K562 (cell line): ENCODE measurements at regions not wholly inside any gene's neighbourhood (a gene's known extent, or its start where the extent isn't known, plus 50 kb on each side); places are given as distances from the start of the nearest gene placed in this dataset.

Experiments used
- ATAC-seq: fragments of 200-7000 bp; cut with Tn5 transposase; 3 replicates; pipeline ENCODE4 v1.9.1; 2020; ENCODE audit warnings: moderate library complexity
- BruUV-seq: library from RNA; stranded (reverse); fragments of 400-500 nt; replicated peaks from 2 replicates; lab custom pipeline; 2021; lab: Mats Ljungman, UMichigan
- CTCF ChIA-PET: fragments of 300-600 bp; formaldehyde crosslinking; extraction: SDS; loops from one replicate; lab custom pipeline; 2021; ENCODE audit warnings: low intra/inter-chr PET ratio; lab: Yijun Ruan, JAX
- POLR2A ChIA-PET: fragments of 300-600, 350-650 bp; sonication (Branson Sonifier 250); formaldehyde crosslinking; extraction: SDS; loops from one replicate; lab custom pipeline; 2021; ENCODE audit warnings: antibody characterized with exemption, inconsistent platforms; lab: Yijun Ruan, JAX
- DNase-seq, 4 experiments: peaks; one replicate each; pipeline versions ENCODE4 v3.0.0 to v3.0.0-alpha.2; 2011 to 2018; ENCODE audit warnings: low spot score in 3 of 4, mixed read lengths in 3 of 4; ENCODE audit errors: extremely low read depth in 1 of 4
- FAIRE-seq: peaks from 2 replicates; lab custom pipeline; 2011; peaks lifted over from hg19 to GRCh38; lab: Jason Lieb, UNC
- H2AFZ ChIP-seq: 2 replicates; pipeline ENCODE4 v1.6.0; 2011; ENCODE audit warnings: low read depth, low read length, control low read depth, inconsistent platforms
- H3K27ac ChIP-seq: fragments of 200-600 bp; 3 replicates; pipeline ENCODE4 v1.8.0; 2011; ENCODE audit warnings: low read depth, mild to moderate bottlenecking, control low read depth, inconsistent platforms, low read length, moderate library complexity, mixed read lengths; ENCODE audit errors: extremely low read depth
- H3K27me3 ChIP-seq, 2 experiments: fragments of 300-600 bp in 1 of 2; 2 replicates in 1 of 2; 3 replicates in 1 of 2; pipeline versions ENCODE4 v1.6.0 to v1.8.0; 2011; ENCODE audit warnings: inconsistent platforms in 2 of 2, low read length in 2 of 2, mild to moderate bottlenecking in 1 of 2, mixed read lengths in 1 of 2, moderate library complexity in 1 of 2; ENCODE audit not compliant: control insufficient read depth in 2 of 2, insufficient read depth in 2 of 2
- H3K36me3 ChIP-seq: fragments of 300-600 bp; 3 replicates; pipeline ENCODE4 v1.8.0; 2011; ENCODE audit warnings: mild to moderate bottlenecking, low read length, inconsistent platforms; ENCODE audit not compliant: control insufficient read depth, insufficient read depth
- H3K4me1 ChIP-seq, 2 experiments: fragments of 200-600 bp in 1 of 2; replicated peaks in 1 of 2; 2 replicates in 1 of 2; 3 replicates in 1 of 2; pipeline versions ENCODE4 v1.5.1 to v1.8.0; 2011; ENCODE audit warnings: inconsistent platforms in 2 of 2, low read length in 2 of 2, mild to moderate bottlenecking in 1 of 2, mixed read lengths in 1 of 2, moderate library complexity in 1 of 2; ENCODE audit not compliant: control insufficient read depth in 2 of 2, insufficient read depth in 2 of 2
- H3K4me2 ChIP-seq: 2 replicates; pipeline ENCODE4 v1.6.1; 2011; ENCODE audit warnings: low read length, control low read depth, inconsistent platforms, mixed read lengths; ENCODE audit not compliant: insufficient read depth
- H3K4me3 ChIP-seq: fragments of 200-600 bp; sonication (generic), shearing (Covaris generic); 2 replicates; pipeline ENCODE4 v1.5.1; 2016; ENCODE audit warnings: control low read depth, inconsistent platforms
- H3K79me2 ChIP-seq: fragments of 200-600 bp; 3 replicates; pipeline ENCODE4 v1.8.0; 2011; ENCODE audit warnings: low read length, inconsistent platforms; ENCODE audit not compliant: control insufficient read depth, insufficient read depth
- H3K9ac ChIP-seq, 2 experiments: 2 replicates each; pipeline versions ENCODE4 v1.6.0 to v1.6.1; 2011; ENCODE audit warnings: low read depth in 2 of 2, low read length in 2 of 2, control low read depth in 1 of 2, inconsistent platforms in 1 of 2, mild to moderate bottlenecking in 1 of 2, mixed read lengths in 1 of 2; ENCODE audit not compliant: insufficient read depth in 1 of 2
- H3K9me1 ChIP-seq: one replicate; pipeline ENCODE4 v1.6.0; 2011; ENCODE audit warnings: inconsistent platforms, mild to moderate bottlenecking, low read length, moderate library complexity; ENCODE audit not compliant: control insufficient read depth, insufficient read depth
- H3K9me3 ChIP-seq: replicated peaks from 2 replicates; pipeline ENCODE4 v1.5.1; 2011; ENCODE audit warnings: low read depth, low read length, inconsistent platforms; ENCODE audit not compliant: control insufficient read depth, insufficient read depth
- H4K20me1 ChIP-seq: replicated peaks from 2 replicates; pipeline ENCODE4 v1.6.1; 2011; ENCODE audit warnings: low read length, inconsistent platforms, mixed read lengths; ENCODE audit not compliant: control insufficient read depth, insufficient read depth
- BHLHE40 ChIP-seq: IDR thresholded peaks from 2 replicates; pipeline ENCODE4 v1.6.1; 2011; ENCODE audit warnings: low read length, improper control_type of control experiment
- C11orf30 ChIP-seq: fragments of 450-650 bp; IDR thresholded peaks from 2 replicates; pipeline ENCODE4 v1.6.1; 2016; ENCODE audit warnings: low read depth, mild to moderate bottlenecking
- JUNB ChIP-seq: fragments of 450-650 bp; formaldehyde crosslinking; conservative IDR thresholded peaks from 2 replicates; pipeline ENCODE4 v1.4.0; 2020; ENCODE audit warnings: mild to moderate bottlenecking
- MAFG ChIP-seq: fragments of 450-650 bp; conservative IDR thresholded peaks from 2 replicates; pipeline ENCODE4 v1.6.1; 2016; ENCODE audit warnings: missing genetic modification characterization, missing compliant biosample characterization
- MEF2A ChIP-seq: IDR thresholded peaks from 2 replicates; pipeline ENCODE4 v1.6.1; 2011; ENCODE audit warnings: low read depth, mild to moderate bottlenecking, low read length, moderate library complexity; ENCODE audit not compliant: control insufficient read depth
- NFE2 ChIP-seq: IDR thresholded peaks from 2 replicates; pipeline ENCODE4 v1.6.1; 2014; ENCODE audit warnings: antibody characterized with exemption, low read depth
- NFXL1 ChIP-seq: fragments of 450-650 bp; formaldehyde crosslinking; IDR thresholded peaks from 2 replicates; pipeline ENCODE4 v1.4.0; 2021; ENCODE audit warnings: mild to moderate bottlenecking
- ZNF316 ChIP-seq: fragments of 450-650 bp; IDR thresholded peaks from 2 replicates; pipeline ENCODE4 v1.6.1; 2016
- ZNF589 ChIP-seq: fragments of 200-800 bp; sonication (Bioruptor generic); IDR thresholded peaks from 2 replicates; pipeline ENCODE4 v1.6.1; 2016; ENCODE audit warnings: low read depth, missing genetic modification characterization, missing compliant biosample characterization
- ZSCAN29 ChIP-seq: fragments of 450-650 bp; IDR thresholded peaks from 2 replicates; pipeline ENCODE4 v1.6.1; 2017
- WGBS: fragments of 100-300 bp; shearing (Covaris generic); methylation state at CpG from one replicate; pipeline ENCODE4 v1.1.6; 2016; ENCODE audit warnings: low coverage, mixed read lengths; ENCODE audit not compliant: insufficient coverage; ENCODE audit errors: missing lambda C conversion rate; 5-methylcytosine and 5-hydroxymethylcytosine counted together
- in situ Hi-C: fragments of 300-500 bp; cut with MboI; formaldehyde crosslinking; loops from 4 replicates; pipeline ENCODE4 v1.15.0; 2018; ENCODE audit warnings: inconsistent platforms, mixed read lengths
- intact Hi-C: fragments of 100-400 bp; cut with micrococcal nuclease; formaldehyde crosslinking; loops from 2 replicates; pipeline ENCODE4 v1.14.2; 2022

- TF ChIP-seq JUNB (no peak), MEF2A (no peak), NFXL1 (CRISPR knock-in tag) (no peak)
Measured at GRCh38 chr5:136427426-136427825, 62.1 kb upstream of the TRPC7 start (continued).

- no peaks in the 10 kb centered on the region for H3K79me2 ChIP-seq
- peaks cover 4 to 6% of the 10 kb centered on the region in 2 experiments; a peak in 4 of 5 replicates for H3K27me3 ChIP-seq
- in situ Hi-C loops = loop anchor here (10.0 kb wide), 1 partner anchor 181 kb away; no protein-coding TSS in a partner anchor
- no peak for FAIRE-seq
- TF ChIP-seq C11orf30 (peak; percentile 31; the same call in 1 of the 2 replicates), MAFG (tag) (peak; percentile 76), ZNF589 (no peak), NFE2 (peak; percentile 23; the same call in 1 of the 2 replicates), ZSCAN29 (no peak), BHLHE40 (0 out of 2 replicates have a peak, but pooled peaks have one; percentile 52), ZNF316 (0 out of 2 replicates have a peak, but pooled peaks have one; percentile 20)
- intact Hi-C loops = loop anchor here (1.0 to 5.0 kb wide), 2 partner anchors 177 to 346 kb away; no protein-coding TSS in a partner anchor
- BruUV-seq = no TSS peak
- no peak overlapping the region for H2AFZ ChIP-seq
- WGBS = 0% methylated on average over 3 of the region's 3 CpGs
- no peaks in the 10 kb centered on the region for H3K4me1 ChIP-seq
- no peak for DNase-seq
- H4K20me1 ChIP-seq = no peaks in the 10 kb centered on the region
- H3K9ac ChIP-seq = no peak overlapping the region
- CTCF ChIA-PET = no interaction called here
- POLR2A ChIA-PET = no interaction called here
- H3K4me2 ChIP-seq = no peak overlapping the region
- no peaks in the 10 kb centered on the region for H3K9me1 ChIP-seq
- H3K4me3 ChIP-seq = no peak overlapping the region
- no peaks in the 10 kb centered on the region for H3K9me3 ChIP-seq
- no peak for ATAC-seq
- H3K27ac ChIP-seq = no peak overlapping the region
- H3K36me3 ChIP-seq = no peaks in the 10 kb centered on the region
Measured at GRCh38 chr5:136425921-136426320, 60.6 kb upstream of the TRPC7 start.
